DOHH2 (cell line): ENCODE measurements at regions not wholly inside any gene's neighbourhood (a gene's known extent, or its start where the extent isn't known, plus 50 kb on each side); places are given as distances from the start of the nearest gene placed in this dataset.

Experiments
- EZH2phosphoT487 ChIP-seq: fragments of 200-600 bp; sonication (generic); IDR thresholded peaks from 2 replicates; pipeline ENCODE4 v1.6.1; 2017; ENCODE audit warnings: borderline replicate concordance, mild to moderate bottlenecking, antibody characterized with exemption, low read length, moderate library complexity, mixed read lengths
- TF ChIP-seq, protein P1 (sequence below): fragments of 200-600 bp; sonication (generic); IDR thresholded peaks from one replicate; pipeline ENCODE4 v1.5.1; 2014; ENCODE audit warnings: antibody characterized with exemption, mild to moderate bottlenecking, low read depth, low read length; ENCODE audit not compliant: poor library complexity, severe bottlenecking

GRCh38 chr3:102255736-102256135 is 179.1 kb upstream of the ZPLD1 start:
- no peak for TF ChIP-seq EZH2phosphoT487
- TF ChIP-seq, protein P1, sequence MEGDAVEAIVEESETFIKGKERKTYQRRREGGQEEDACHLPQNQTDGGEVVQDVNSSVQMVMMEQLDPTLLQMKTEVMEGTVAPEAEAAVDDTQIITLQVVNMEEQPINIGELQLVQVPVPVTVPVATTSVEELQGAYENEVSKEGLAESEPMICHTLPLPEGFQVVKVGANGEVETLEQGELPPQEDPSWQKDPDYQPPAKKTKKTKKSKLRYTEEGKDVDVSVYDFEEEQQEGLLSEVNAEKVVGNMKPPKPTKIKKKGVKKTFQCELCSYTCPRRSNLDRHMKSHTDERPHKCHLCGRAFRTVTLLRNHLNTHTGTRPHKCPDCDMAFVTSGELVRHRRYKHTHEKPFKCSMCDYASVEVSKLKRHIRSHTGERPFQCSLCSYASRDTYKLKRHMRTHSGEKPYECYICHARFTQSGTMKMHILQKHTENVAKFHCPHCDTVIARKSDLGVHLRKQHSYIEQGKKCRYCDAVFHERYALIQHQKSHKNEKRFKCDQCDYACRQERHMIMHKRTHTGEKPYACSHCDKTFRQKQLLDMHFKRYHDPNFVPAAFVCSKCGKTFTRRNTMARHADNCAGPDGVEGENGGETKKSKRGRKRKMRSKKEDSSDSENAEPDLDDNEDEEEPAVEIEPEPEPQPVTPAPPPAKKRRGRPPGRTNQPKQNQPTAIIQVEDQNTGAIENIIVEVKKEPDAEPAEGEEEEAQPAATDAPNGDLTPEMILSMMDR: no peak
